IMR-90 (cell line): ENCODE measurements at regions not wholly inside any gene's neighbourhood (a gene's known extent, or its start where the extent isn't known, plus 50 kb on each side); places are given as distances from the start of the nearest gene placed in this dataset.

Source experiments
- ATAC-seq: fragments of 200-7000 bp; cut with Tn5 transposase; 2 replicates; pipeline ENCODE4 v1.9.1; 2020; ENCODE audit warnings: low read depth, mild to moderate bottlenecking, moderate library complexity
- BruUV-seq: library from RNA; stranded (reverse); fragments of 400-500 nt; replicated peaks from 2 replicates; lab custom pipeline; 2021; lab: Mats Ljungman, UMichigan
- CTCF ChIA-PET: fragments of 300-600 bp; formaldehyde crosslinking; extraction: SDS; loops from one replicate; lab custom pipeline; 2021; ENCODE audit warnings: antibody characterized with exemption; lab: Yijun Ruan, JAX
- POLR2A ChIA-PET: fragments of 300-600 bp; sonication (Branson Sonifier 250); formaldehyde crosslinking; loops from one replicate; lab custom pipeline; 2022; ENCODE audit warnings: antibody characterized with exemption; ENCODE audit not compliant: unreplicated experiment; lab: Charles Lee
- DNase-seq: peaks from one replicate; pipeline ENCODE4 v3.0.0; 2013
- H2AFZ ChIP-seq: replicated peaks from 2 replicates; pipeline ENCODE3; 2013; ENCODE audit warnings: low read length, mild to moderate bottlenecking; ENCODE audit not compliant: poor library complexity
- H2AK5ac ChIP-seq: 2 replicates; pipeline ENCODE4 v1.6.1; 2013; ENCODE audit warnings: low read depth, low read length, inconsistent platforms
- H2AK9ac ChIP-seq: replicated peaks from 2 replicates; pipeline ENCODE3; 2013; ENCODE audit warnings: mild to moderate bottlenecking, low read depth, low read length, moderate library complexity; ENCODE audit not compliant: poor library complexity
- H2BK120ac ChIP-seq: 2 replicates; pipeline ENCODE4 v1.6.1; 2013; ENCODE audit warnings: low read depth, low read length, inconsistent platforms
- H2BK15ac ChIP-seq: 3 replicates; pipeline ENCODE4 v1.6.1; 2013; ENCODE audit warnings: low read depth, low read length, inconsistent platforms
- H2BK20ac ChIP-seq: 2 replicates; pipeline ENCODE4 v1.6.1; 2013; ENCODE audit warnings: low read depth, mild to moderate bottlenecking, inconsistent platforms, low read length, moderate library complexity
- H2BK5ac ChIP-seq: 2 replicates; pipeline ENCODE4 v1.6.1; 2013; ENCODE audit warnings: mild to moderate bottlenecking, low read depth, low read length, inconsistent platforms; ENCODE audit not compliant: poor library complexity, severe bottlenecking
- H3K14ac ChIP-seq: replicated peaks from 2 replicates; pipeline ENCODE4 v1.6.1; 2013; ENCODE audit warnings: low read depth, low read length, inconsistent platforms
- H3K18ac ChIP-seq: 2 replicates; pipeline ENCODE4 v1.6.1; 2013; ENCODE audit warnings: low read depth, low read length, control low read depth
- H3K23ac ChIP-seq: 2 replicates; pipeline ENCODE4 v1.6.1; 2013; ENCODE audit warnings: low read depth, low read length, inconsistent platforms
- H3K27ac ChIP-seq: 2 replicates; pipeline ENCODE4 v1.5.1; 2013; ENCODE audit warnings: mild to moderate bottlenecking, control low read depth, low read length; ENCODE audit not compliant: insufficient read depth
- H3K27me3 ChIP-seq: 2 replicates; pipeline ENCODE4 v1.6.1; 2013; ENCODE audit warnings: low read length; ENCODE audit not compliant: control insufficient read depth, insufficient read depth
- H3K36me3 ChIP-seq: 2 replicates; pipeline ENCODE4 v1.6.1; 2013; ENCODE audit warnings: low read length, mixed read lengths; ENCODE audit not compliant: control insufficient read depth, insufficient read depth
- H3K4ac ChIP-seq: 2 replicates; pipeline ENCODE4 v1.6.1; 2013; ENCODE audit warnings: low read depth, low read length, inconsistent platforms
- H3K4me1 ChIP-seq: 2 replicates; pipeline ENCODE4 v1.6.1; 2013; ENCODE audit warnings: low read length, mixed read lengths; ENCODE audit not compliant: control insufficient read depth, insufficient read depth
- H3K4me2 ChIP-seq: 2 replicates; pipeline ENCODE4 v1.6.1; 2013; ENCODE audit warnings: low read depth, mild to moderate bottlenecking, control low read depth, low read length, moderate library complexity
- H3K4me3 ChIP-seq: 2 replicates; pipeline ENCODE4 v1.5.1; 2013; ENCODE audit warnings: low read depth, mild to moderate bottlenecking, control low read depth, low read length, moderate library complexity; ENCODE audit not compliant: insufficient read depth
- H3K56ac ChIP-seq: 2 replicates; pipeline ENCODE4 v1.6.1; 2013; ENCODE audit warnings: low read length, inconsistent platforms; ENCODE audit not compliant: insufficient read depth; ENCODE audit errors: extremely low read depth
- H3K79me1 ChIP-seq, 2 experiments: 2 replicates each; pipeline ENCODE4 v1.6.1; 2013; ENCODE audit warnings: low read length in 2 of 2, inconsistent platforms in 1 of 2, low read depth in 1 of 2
- H3K9ac ChIP-seq: 2 replicates; pipeline ENCODE4 v1.6.1; 2013; ENCODE audit warnings: low read depth, low read length, control low read depth
- H3K9me1 ChIP-seq: 2 replicates; pipeline ENCODE4 v1.6.1; 2013; ENCODE audit warnings: low read length, inconsistent platforms; ENCODE audit not compliant: insufficient read depth
- H3K9me3 ChIP-seq: 2 replicates; pipeline ENCODE4 v1.6.1; 2013; ENCODE audit warnings: low read length; ENCODE audit not compliant: control insufficient read depth, insufficient read depth
- H4K20me1 ChIP-seq: 2 replicates; pipeline ENCODE4 v1.6.1; 2013; ENCODE audit warnings: low read length, inconsistent platforms; ENCODE audit not compliant: insufficient read depth
- H4K5ac ChIP-seq: 2 replicates; pipeline ENCODE4 v1.6.1; 2013; ENCODE audit warnings: mild to moderate bottlenecking, low read depth, low read length, control low read depth
- H4K8ac ChIP-seq, 2 experiments: 2 replicates each; pipeline ENCODE4 v1.6.1; 2013; ENCODE audit warnings: low read depth in 2 of 2, low read length in 2 of 2, control low read depth in 1 of 2, inconsistent platforms in 1 of 2
- H4K91ac ChIP-seq: 2 replicates; pipeline ENCODE4 v1.6.1; 2013; ENCODE audit warnings: low read depth, low read length, inconsistent platforms; ENCODE audit not compliant: insufficient read depth
- BHLHE40 ChIP-seq: fragments of 150-350 bp; IDR thresholded peaks from 2 replicates; pipeline ENCODE4 v1.6.1; 2016; ENCODE audit warnings: mild to moderate bottlenecking, low read depth, low read length
- CHD1 ChIP-seq: IDR thresholded peaks from 2 replicates; pipeline ENCODE4 v1.6.1; 2012; ENCODE audit warnings: low read depth, low read length, improper control_type of control experiment
- ELK1 ChIP-seq: fragments of 150-350 bp; IDR thresholded peaks from 2 replicates; pipeline ENCODE4 v1.6.1; 2016; ENCODE audit warnings: low read depth, mild to moderate bottlenecking, low read length, moderate library complexity, borderline replicate concordance
- FOS ChIP-seq: fragments of 150-350 bp; IDR thresholded peaks from 2 replicates; pipeline ENCODE4 v1.6.1; 2016; ENCODE audit warnings: low read depth, low read length
- MAZ ChIP-seq: IDR thresholded peaks from 2 replicates; pipeline ENCODE4 v1.6.1; 2012; ENCODE audit warnings: low read depth, mild to moderate bottlenecking, low read length, improper control_type of control experiment, moderate library complexity, borderline replicate concordance
- MXI1 ChIP-seq: IDR thresholded peaks from 2 replicates; pipeline ENCODE4 v1.6.1; 2012; ENCODE audit warnings: low read depth, mild to moderate bottlenecking, low read length, moderate library complexity, borderline replicate concordance
- RCOR1 ChIP-seq: IDR thresholded peaks from 2 replicates; pipeline ENCODE4 v1.6.1; 2012; ENCODE audit warnings: mild to moderate bottlenecking, low read length, improper control_type of control experiment; ENCODE audit not compliant: insufficient replicate concordance
- USF2 ChIP-seq: fragments of 150-350 bp; IDR thresholded peaks from 2 replicates; pipeline ENCODE4 v1.6.1; 2017; ENCODE audit warnings: mild to moderate bottlenecking, antibody characterized with exemption, low read length, low read depth
- WGBS, 2 experiments: methylation state at CpG; one replicate each; pipeline versions ENCODE4 v1.1.5 to v1.1.7; 2013; ENCODE audit warnings: missing lambda C conversion rate in 2 of 2; ENCODE audit not compliant: insufficient read length in 1 of 2; ENCODE audit errors: extremely low coverage in 2 of 2; 5-methylcytosine and 5-hydroxymethylcytosine counted together
- dilution Hi-C: fragments of 300-500 bp; cut with HindIII; formaldehyde crosslinking; loops from one replicate; pipeline ENCODE4 v1.14.3; 2018; ENCODE audit warnings: low sequenced_read_pairs; ENCODE audit not compliant: unreplicated experiment
- in situ Hi-C: fragments of 300-500 bp; cut with MboI; formaldehyde crosslinking; loops from 3 replicates; pipeline ENCODE4 v1.14.3; 2019; ENCODE audit warnings: low sequenced_read_pairs, inconsistent platforms, mixed read lengths
- intact Hi-C: fragments of 100-400 bp; cut with micrococcal nuclease; formaldehyde crosslinking; loops from 2 replicates; pipeline ENCODE4 v1.10.0; 2022

GRCh38 chr5:61651195-61651594 lies 319.1 kb downstream of the ZSWIM6 start:
- Histone ChIP-seq H4K20me1 (no peaks in the 10 kb centered on the region), H3K4me1 (no peaks in the 10 kb centered on the region), H2BK20ac (no peak overlapping the region), H2AFZ (no peak overlapping the region), H3K4me2 (no peak overlapping the region), H3K9me1 (no peaks in the 10 kb centered on the region), H2BK15ac (no peak overlapping the region), H3K79me1 (no peaks in the 10 kb centered on the region), H3K23ac (no peak overlapping the region), H2AK9ac (no peak overlapping the region), H3K18ac (no peak overlapping the region), H3K4ac (no peak overlapping the region), H3K36me3 (no peaks in the 10 kb centered on the region), H2BK5ac (no peak overlapping the region), H3K4me3 (no peak overlapping the region), H2BK120ac (no peak overlapping the region), H3K9ac (no peak overlapping the region), H3K14ac (no peak overlapping the region), H4K8ac (no peak overlapping the region), H2AK5ac (no peak overlapping the region), H4K91ac (no peak overlapping the region), H3K27me3 (peaks cover 28% of the 10 kb centered on the region), H3K56ac (no peak overlapping the region), H4K5ac (no peak overlapping the region), H3K9me3 (no peaks in the 10 kb centered on the region), H3K27ac (no peak overlapping the region)
- ATAC-seq (no peak), DNase-seq (no peak)
- ChIA-PET POLR2A (no interaction called here), CTCF (interaction anchor here (1.2 kb wide), 1 partner anchor 32 kb away, joined by 3 read pairs; no protein-coding TSS in a partner anchor)
- no TSS peak for BruUV-seq
- dilution Hi-C loops = no loop called here
- in situ Hi-C loops = loop anchor here (25.0 kb wide), 1 partner anchor 689 kb away; no protein-coding TSS in a partner anchor
- intact Hi-C loops = no loop called here
- WGBS, 2 experiments = no CpG with 5 or more reads among the region's 2 CpGs
- TF ChIP-seq RCOR1 (no peak), BHLHE40 (no peak), MAZ (no peak), MXI1 (no peak), ELK1 (no peak), CHD1 (no peak), FOS (no peak), USF2 (no peak)
